GM18519 (cell line): ENCODE measurements at regions not wholly inside any gene's neighbourhood (a gene's known extent, or its start where the extent isn't known, plus 50 kb on each side); places are given as distances from the start of the nearest gene placed in this dataset.

Source experiments
- ATAC-seq: cut with Tn5 transposase; IDR thresholded peaks from one replicate; pipeline ENCODE4 v1.9.1; 2021; ENCODE audit warnings: mild to moderate bottlenecking, moderate library complexity; ENCODE audit not compliant: unreplicated experiment, low FRiP score

GRCh38 chr4:100574607-100575006, 56.8 kb upstream of the EMCN start:
- no peak for ATAC-seq

DNA sequence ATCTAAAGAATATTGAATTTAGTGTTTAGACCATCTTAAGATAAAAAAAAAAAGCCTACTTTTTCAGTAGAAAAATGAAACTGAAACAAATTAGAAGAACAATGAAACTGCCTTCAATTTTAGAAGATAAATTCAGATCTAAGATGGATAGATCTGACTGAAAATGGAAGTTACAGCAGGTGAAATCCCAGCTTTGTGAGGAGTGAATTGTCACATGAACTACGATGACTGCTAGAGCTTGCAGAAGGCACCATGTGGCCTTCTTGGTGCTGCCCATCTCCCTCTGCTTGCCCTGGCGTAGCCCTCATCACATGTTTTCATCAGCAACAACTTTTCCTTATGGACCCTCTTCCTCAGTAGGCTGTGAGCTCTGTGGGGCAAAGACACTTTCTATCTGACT, 51.4 kb upstream of the EMCN start:
- peak; percentile 47 for ATAC-seq
